CD14-positive monocyte (primary cell): ENCODE measurements at regions not wholly inside any gene's neighbourhood (a gene's known extent, or its start where the extent isn't known, plus 50 kb on each side); places are given as distances from the start of the nearest gene placed in this dataset.

Source experiments
- DNase-seq, 3 donors: peaks; one replicate each; pipeline ENCODE4 v3.0.0-alpha.2; 2011 to 2022
- H2AFZ ChIP-seq: 2 replicates; pipeline ENCODE4 v1.6.0; 2012; ENCODE audit warnings: mild to moderate bottlenecking, low read depth, low read length, inconsistent platforms; ENCODE audit not compliant: insufficient read depth, poor library complexity, severe bottlenecking
- H3K27ac ChIP-seq, 2 donors: 1 replicate in 1 of 2; 2 replicates in 1 of 2; pipeline ENCODE4 v1.5.1; 2012 to 2013; ENCODE audit warnings: low read length in 2 of 2, control low read depth in 1 of 2, inconsistent platforms in 1 of 2, low read depth in 1 of 2, mild to moderate bottlenecking in 1 of 2
- H3K27me3 ChIP-seq, 2 donors: one replicate each; pipeline versions ENCODE4 v1.6.0 to v1.6.1; 2011 to 2013; ENCODE audit warnings: low read length in 2 of 2; ENCODE audit not compliant: control insufficient read depth in 2 of 2, insufficient read depth in 2 of 2
- H3K36me3 ChIP-seq, 2 donors: replicated peaks in 1 of 2; 1 replicate in 1 of 2; 2 replicates in 1 of 2; pipeline versions ENCODE4 v1.5.1 to v1.6.1; 2012 to 2013; ENCODE audit warnings: low read length in 2 of 2, control low read depth in 1 of 2, inconsistent platforms in 1 of 2, mild to moderate bottlenecking in 1 of 2; ENCODE audit not compliant: insufficient read depth in 2 of 2, control insufficient read depth in 1 of 2
- H3K4me1 ChIP-seq, 2 donors: 1 replicate in 1 of 2; 2 replicates in 1 of 2; pipeline versions ENCODE4 v1.5.1 to v1.6.1; 2012 to 2013; ENCODE audit warnings: low read length in 2 of 2, control low read depth in 1 of 2, inconsistent platforms in 1 of 2, mild to moderate bottlenecking in 1 of 2, moderate library complexity in 1 of 2; ENCODE audit not compliant: insufficient read depth in 2 of 2, control insufficient read depth in 1 of 2
- H3K4me2 ChIP-seq: replicated peaks from 2 replicates; pipeline ENCODE3; 2012; ENCODE audit warnings: low read length, moderate library complexity, mild to moderate bottlenecking; ENCODE audit not compliant: poor library complexity, severe bottlenecking; ENCODE audit errors: extremely low read depth
- H3K4me3 ChIP-seq, 3 experiments: fragments of 200-600 bp in 1 of 3; sonication (generic) in 1 of 3; replicated peaks in 1 of 3; 1 replicate in 2 of 3; 2 replicates in 1 of 3; pipeline ENCODE4 v1.5.1; 2011 to 2013; ENCODE audit warnings: low read length in 3 of 3, mild to moderate bottlenecking in 3 of 3, control low read depth in 2 of 3, low read depth in 2 of 3, inconsistent platforms in 1 of 3, moderate library complexity in 1 of 3
- H3K79me2 ChIP-seq: 2 replicates; pipeline ENCODE4 v1.6.0; 2012; ENCODE audit warnings: mild to moderate bottlenecking, control low read depth, inconsistent platforms, low read length, moderate library complexity; ENCODE audit not compliant: insufficient read depth
- H3K9ac ChIP-seq: 2 replicates; pipeline ENCODE4 v1.6.0; 2017; ENCODE audit warnings: low read length, mild to moderate bottlenecking; ENCODE audit not compliant: insufficient read depth, poor library complexity, severe bottlenecking
- H3K9me3 ChIP-seq, 2 donors: replicated peaks in 1 of 2; 1 replicate in 1 of 2; 2 replicates in 1 of 2; pipeline versions ENCODE4 v1.5.1 to v1.6.1; 2012 to 2013; ENCODE audit warnings: low read length in 2 of 2, control low read depth in 1 of 2; ENCODE audit not compliant: control insufficient read depth in 1 of 2, insufficient read depth in 1 of 2
- H4K20me1 ChIP-seq: 2 replicates; pipeline ENCODE4 v1.6.0; 2012; ENCODE audit warnings: mild to moderate bottlenecking, low read length, control low read depth, moderate library complexity; ENCODE audit not compliant: insufficient read depth
- H3K27ac Mint-ChIP-seq, 7 donors: one replicate each; pipeline ENCODE4 v1.8.0; 2020; ENCODE audit warnings: mild to moderate bottlenecking in 7 of 7, mixed read lengths in 7 of 7, moderate library complexity in 6 of 7, inconsistent platforms in 2 of 7
- H3K27me3 Mint-ChIP-seq, 3 donors: one replicate each; pipeline ENCODE4 v1.8.0; 2021 to 2022; ENCODE audit warnings: low read depth in 3 of 3, mild to moderate bottlenecking in 3 of 3, mixed read lengths in 3 of 3, moderate library complexity in 3 of 3, inconsistent platforms in 1 of 3
- H3K36me3 Mint-ChIP-seq, 2 donors: one replicate each; pipeline ENCODE4 v1.8.0; 2020; ENCODE audit warnings: mixed read lengths in 2 of 2, inconsistent platforms in 1 of 2, mild to moderate bottlenecking in 1 of 2
- H3K4me1 Mint-ChIP-seq: one replicate; pipeline ENCODE4 v1.8.0; 2020; ENCODE audit warnings: mild to moderate bottlenecking, mixed read lengths
- H3K4me3 Mint-ChIP-seq, 2 donors: one replicate each; pipeline ENCODE4 v1.8.0; 2020; ENCODE audit warnings: mild to moderate bottlenecking in 2 of 2, mixed read lengths in 2 of 2, moderate library complexity in 1 of 2
- H3K9me3 Mint-ChIP-seq, 7 donors: one replicate each; pipeline ENCODE4 v1.8.0; 2020 to 2022; ENCODE audit warnings: mixed read lengths in 7 of 7, mild to moderate bottlenecking in 6 of 7, moderate library complexity in 6 of 7, inconsistent platforms in 2 of 7
- CTCF ChIP-seq: fragments of 200-600 bp; IDR thresholded peaks from one replicate; pipeline ENCODE4 v1.8.0; 2022; ENCODE audit warnings: antibody characterized with exemption, mild to moderate bottlenecking
- WGBS: methylation state at CpG from one replicate; pipeline ENCODE4 v1.1.5; 2013; ENCODE audit warnings: missing lambda C conversion rate; ENCODE audit not compliant: insufficient coverage; 5-methylcytosine and 5-hydroxymethylcytosine counted together
- intact Hi-C, 2 donors: fragments of 100-400 bp; cut with micrococcal nuclease; formaldehyde crosslinking; loops; one replicate each; pipeline versions ENCODE4 v1.15.0 to v1.15.1; 2023

DNA sequence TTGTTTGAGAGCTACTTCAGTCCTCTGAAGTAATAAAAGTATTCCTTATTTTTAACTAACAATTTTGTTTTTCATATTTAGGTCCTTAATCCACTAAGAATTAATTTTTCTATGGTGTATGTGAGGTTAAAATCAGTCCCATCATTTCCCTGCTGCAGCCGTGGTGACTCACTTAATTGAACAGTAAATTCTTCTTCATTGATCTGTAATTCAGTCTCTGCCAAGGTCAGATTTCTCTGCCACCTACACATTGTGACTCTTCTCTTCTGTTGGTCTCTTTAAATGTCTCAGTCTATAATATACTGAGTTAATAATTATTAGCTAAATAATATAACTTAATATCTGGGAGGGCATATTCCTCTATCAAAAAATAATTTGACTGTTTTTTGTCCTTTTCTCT, 262.3 kb downstream of the UTRN start:
- H3K79me2 ChIP-seq, result no peaks in the 10 kb centered on the region
- no peaks in the 10 kb centered on the region for H4K20me1 ChIP-seq
- no peak overlapping the region for H2AFZ ChIP-seq
- no peak for TF ChIP-seq CTCF
- intact Hi-C loops, result no loop called here
- H3K4me1 ChIP-seq, result no peaks in the 10 kb centered on the region
- peaks cover 76 to 89% of the 10 kb centered on the region in 2 donors for H3K36me3 Mint-ChIP-seq
- no CpG with 5 or more reads among the region's 1 CpG for WGBS
- no peak overlapping the region for H3K9ac ChIP-seq
- no peak overlapping the region for H3K4me3 Mint-ChIP-seq
- H3K27ac ChIP-seq, result no peak overlapping the region
- H3K4me2 ChIP-seq, result no peak overlapping the region
- H3K27me3 ChIP-seq, result no peaks in the 10 kb centered on the region
- H3K27me3 Mint-ChIP-seq, result no peaks in the 10 kb centered on the region
- H3K27ac Mint-ChIP-seq, result no peak overlapping the region
- H3K36me3 ChIP-seq, result peaks cover 76 to 99% of the 10 kb centered on the region in 2 donors
- H3K9me3 Mint-ChIP-seq, result peaks cover 0 to 2% (median 0%) of the 10 kb centered on the region in 7 donors
- peaks cover 9% of the 10 kb centered on the region for H3K4me1 Mint-ChIP-seq
- DNase-seq, result no peak
- H3K9me3 ChIP-seq, result no peaks in the 10 kb centered on the region
- H3K4me3 ChIP-seq, result no peak overlapping the region

DNA sequence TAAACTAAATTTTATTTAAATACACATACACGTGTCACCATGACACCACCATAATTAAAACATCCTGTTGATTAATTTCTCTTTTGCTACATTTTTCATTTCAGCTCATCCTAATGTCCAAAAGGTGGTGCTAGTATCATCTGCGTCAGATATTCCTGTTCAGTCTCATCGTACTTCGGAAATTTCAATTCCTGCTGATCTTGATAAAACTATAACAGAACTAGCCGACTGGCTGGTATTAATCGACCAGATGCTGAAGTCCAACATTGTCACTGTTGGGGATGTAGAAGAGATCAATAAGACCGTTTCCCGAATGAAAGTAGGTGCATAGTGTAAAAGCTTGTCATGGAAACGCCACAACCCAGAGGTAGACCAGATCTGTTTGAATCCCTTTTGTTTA, 263.4 kb downstream of the UTRN start:
- Histone ChIP-seq H4K20me1 (no peaks in the 10 kb centered on the region), H3K4me2 (no peak overlapping the region), H3K9me3 (no peaks in the 10 kb centered on the region), H3K4me3 (no peak overlapping the region), H3K36me3 (peaks cover 79 to 99% of the 10 kb centered on the region in 2 donors), H3K4me1 (no peaks in the 10 kb centered on the region), H2AFZ (no peak overlapping the region), H3K9ac (no peak overlapping the region), H3K27me3 (no peaks in the 10 kb centered on the region), H3K27ac (no peak overlapping the region), H3K79me2 (no peaks in the 10 kb centered on the region)
- Mint-ChIP-seq H3K27me3 (no peaks in the 10 kb centered on the region), H3K36me3 (peaks cover 74 to 88% of the 10 kb centered on the region in 2 donors), H3K27ac (no peak overlapping the region), H3K4me3 (no peak overlapping the region), H3K9me3 (peaks cover 0 to under 1% (median 0%) of the 10 kb centered on the region in 7 donors), H3K4me1 (peaks cover 1% of the 10 kb centered on the region)
- no peak for TF ChIP-seq CTCF
- DNase-seq, result no peak
- 96% methylated on average over 5 of the region's 9 CpGs for WGBS
- intact Hi-C loops, result no loop called here
